GM10248 (cell line): ENCODE measurements at regions not wholly inside any gene's neighbourhood (a gene's known extent, or its start where the extent isn't known, plus 50 kb on each side); places are given as distances from the start of the nearest gene placed in this dataset.

ENCODE experiments used
- CTCF ChIA-PET: fragments of 300-600 bp; sonication (Branson Sonifier 250); formaldehyde crosslinking; extraction: SDS; loops from one replicate; lab custom pipeline; 2021; ENCODE audit warnings: antibody characterized with exemption; lab: Yijun Ruan, JAX
- POLR2A ChIA-PET: fragments of 350-650 bp; sonication (Branson Sonifier 250); formaldehyde crosslinking; extraction: SDS; loops from one replicate; lab custom pipeline; 2020; ENCODE audit warnings: antibody characterized with exemption; lab: Yijun Ruan, JAX
- DNase-seq: peaks from one replicate; pipeline ENCODE4 v3.0.0; 2012; ENCODE audit errors: extremely low spot score
- TF ChIP-seq, protein P1 (sequence below): IDR thresholded peaks from 2 replicates; pipeline ENCODE4 v1.5.1; 2012; ENCODE audit warnings: mild to moderate bottlenecking, low read depth; ENCODE audit errors: extremely low read depth, missing control alignments, control extremely low read depth

DNA sequence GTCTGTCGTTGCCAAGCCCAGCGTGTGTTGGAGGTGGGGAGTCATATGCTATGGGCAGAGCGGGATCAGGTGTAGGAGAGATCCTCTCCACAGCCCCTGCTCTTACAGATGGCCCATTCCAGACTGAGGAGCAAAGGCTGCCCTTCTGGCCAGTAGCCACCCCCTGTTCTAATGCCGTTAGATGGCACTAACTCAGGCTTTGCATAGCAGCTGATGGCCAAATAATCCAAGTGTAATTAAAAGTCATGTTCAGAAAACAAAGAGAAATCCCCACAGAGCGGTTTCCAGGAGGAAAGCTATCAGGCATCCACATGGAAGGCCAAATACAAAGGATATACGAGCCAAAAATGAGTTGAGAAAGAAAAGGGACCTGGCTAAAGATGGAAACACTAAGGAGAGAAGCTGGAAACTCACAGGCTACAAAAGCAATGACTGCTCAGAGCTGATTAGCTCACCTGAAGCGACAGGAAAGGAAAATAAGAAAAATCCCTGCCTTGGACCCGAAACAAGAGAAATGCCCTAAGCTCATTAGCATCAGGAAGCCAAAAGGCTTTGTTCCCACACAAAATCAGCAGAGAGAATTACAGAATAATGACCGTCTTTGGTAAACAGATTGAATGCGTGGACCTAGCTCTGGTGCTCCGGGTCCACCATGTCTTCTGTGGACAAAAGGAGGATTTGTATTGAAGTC, 1002.4 kb upstream of the KLHL29 start:
- TF ChIP-seq, protein P1, sequence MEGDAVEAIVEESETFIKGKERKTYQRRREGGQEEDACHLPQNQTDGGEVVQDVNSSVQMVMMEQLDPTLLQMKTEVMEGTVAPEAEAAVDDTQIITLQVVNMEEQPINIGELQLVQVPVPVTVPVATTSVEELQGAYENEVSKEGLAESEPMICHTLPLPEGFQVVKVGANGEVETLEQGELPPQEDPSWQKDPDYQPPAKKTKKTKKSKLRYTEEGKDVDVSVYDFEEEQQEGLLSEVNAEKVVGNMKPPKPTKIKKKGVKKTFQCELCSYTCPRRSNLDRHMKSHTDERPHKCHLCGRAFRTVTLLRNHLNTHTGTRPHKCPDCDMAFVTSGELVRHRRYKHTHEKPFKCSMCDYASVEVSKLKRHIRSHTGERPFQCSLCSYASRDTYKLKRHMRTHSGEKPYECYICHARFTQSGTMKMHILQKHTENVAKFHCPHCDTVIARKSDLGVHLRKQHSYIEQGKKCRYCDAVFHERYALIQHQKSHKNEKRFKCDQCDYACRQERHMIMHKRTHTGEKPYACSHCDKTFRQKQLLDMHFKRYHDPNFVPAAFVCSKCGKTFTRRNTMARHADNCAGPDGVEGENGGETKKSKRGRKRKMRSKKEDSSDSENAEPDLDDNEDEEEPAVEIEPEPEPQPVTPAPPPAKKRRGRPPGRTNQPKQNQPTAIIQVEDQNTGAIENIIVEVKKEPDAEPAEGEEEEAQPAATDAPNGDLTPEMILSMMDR, result no peak
- ChIA-PET CTCF (interaction anchor here (1.1 to 1.2 kb wide), 2 partner anchors 27 to 91 kb away, joined by 3 read pairs; no protein-coding TSS in a partner anchor), POLR2A (no interaction called here)
- no peak for DNase-seq

DNA sequence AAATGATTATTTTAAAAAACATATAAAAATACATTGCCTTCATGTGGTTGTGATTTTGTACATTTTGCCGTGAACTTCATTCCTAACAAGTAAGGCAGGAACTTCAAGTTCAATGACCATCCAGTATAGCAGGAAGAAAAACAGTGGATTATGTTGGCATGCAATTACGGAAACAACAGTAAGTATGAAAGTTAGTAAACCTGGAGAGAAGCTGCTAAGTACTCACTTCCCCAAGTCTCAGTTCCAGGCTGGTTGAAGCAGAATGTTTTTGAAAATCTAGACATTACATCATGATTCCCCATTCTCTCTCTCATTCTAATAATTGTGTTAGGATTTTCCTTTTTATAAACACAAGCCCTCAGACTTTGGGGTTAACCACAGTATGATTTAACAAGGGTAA, 987.1 kb upstream of the KLHL29 start:
- DNase-seq, result no peak
- TF ChIP-seq, protein P1, result no peak
- ChIA-PET CTCF (no interaction called here), POLR2A (no interaction called here)

DNA sequence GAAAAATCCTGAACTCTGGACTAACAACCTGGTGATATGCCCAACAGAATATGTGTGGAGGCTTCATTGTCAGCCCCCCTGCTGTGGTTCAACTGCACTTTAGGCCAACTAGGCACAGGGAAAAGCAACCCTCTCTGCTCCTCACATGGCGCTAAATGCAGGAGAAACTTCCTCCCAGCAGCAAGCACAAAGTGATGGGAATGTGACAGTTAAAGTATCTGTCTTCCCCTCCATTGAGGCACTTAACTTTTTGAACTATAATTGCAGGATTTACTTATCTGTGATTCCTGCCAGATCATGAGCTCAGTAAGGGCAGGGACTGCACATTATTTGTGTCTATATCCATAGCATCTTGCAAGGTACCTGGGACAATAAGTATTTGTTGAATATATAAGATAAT, 981.2 kb upstream of the KLHL29 start:
- CTCF ChIA-PET, result no interaction called here
- TF ChIP-seq, protein P1, result no peak
- POLR2A ChIA-PET, result no interaction called here
- no peak for DNase-seq

DNA sequence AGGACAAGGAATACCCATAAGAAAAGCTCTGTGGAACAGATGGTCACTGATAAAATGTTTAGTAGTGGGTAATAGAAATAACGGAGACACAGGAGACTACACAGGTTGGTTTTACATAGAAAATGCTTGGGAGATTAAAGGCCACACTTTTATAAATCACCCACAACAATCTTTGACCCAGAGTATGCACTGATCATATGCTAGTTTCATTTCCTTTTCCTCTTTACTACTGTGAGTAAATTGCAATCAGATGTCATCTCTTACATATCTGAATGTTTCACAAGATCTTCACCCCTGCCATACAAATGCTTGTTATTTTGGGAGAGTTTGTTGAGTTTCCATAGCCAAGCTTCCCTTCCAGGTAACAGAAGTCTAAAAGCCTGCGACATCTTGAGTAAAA, 978.4 kb upstream of the KLHL29 start:
- DNase-seq, result no peak
- TF ChIP-seq, protein P1, result no peak
- POLR2A ChIA-PET, result no interaction called here
- CTCF ChIA-PET, result no interaction called here

DNA sequence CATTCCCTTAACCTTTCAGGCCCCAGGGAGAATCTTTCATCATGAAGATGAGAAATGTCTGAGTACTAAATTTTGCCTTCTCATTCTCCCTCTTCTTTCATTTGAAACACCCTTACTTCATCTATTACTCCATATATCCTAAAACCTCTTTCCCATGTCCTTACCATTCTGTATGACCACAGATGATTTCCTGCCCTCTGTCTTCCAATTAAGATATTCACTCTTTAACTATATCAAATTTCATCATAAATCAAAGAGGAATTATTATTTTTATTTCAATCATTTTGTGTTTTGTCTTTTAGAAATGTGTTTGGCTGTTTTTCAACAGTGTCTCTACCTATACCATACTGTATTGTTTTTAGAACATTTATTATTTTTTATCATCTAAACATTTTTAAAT, 964.9 kb upstream of the KLHL29 start:
- DNase-seq, result no peak
- TF ChIP-seq, protein P1, result no peak
- CTCF ChIA-PET, result no interaction called here
- POLR2A ChIA-PET, result no interaction called here

DNA sequence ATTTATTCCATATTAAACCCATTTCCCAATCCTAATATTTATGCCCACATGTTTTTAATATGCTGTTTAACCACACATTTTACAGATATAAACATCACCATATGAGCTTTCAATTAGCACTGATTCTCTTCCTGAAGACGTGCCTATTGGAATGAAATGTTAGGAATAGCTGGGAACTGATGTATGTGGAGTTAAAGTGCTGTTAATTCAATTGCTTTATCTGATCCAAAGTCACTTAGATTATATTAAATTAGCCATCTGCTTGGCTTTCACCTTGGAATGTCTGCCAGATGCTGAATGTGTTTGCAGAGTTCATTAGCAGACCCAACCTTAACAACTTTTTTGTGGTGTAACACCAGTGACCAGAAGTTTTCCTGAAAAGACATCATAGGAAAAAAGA, 942.9 kb upstream of the KLHL29 start:
- POLR2A ChIA-PET, result no interaction called here
- DNase-seq, result no peak
- TF ChIP-seq, protein P1, result no peak
- CTCF ChIA-PET, result no interaction called here
